Caco-2 (cell line): ENCODE measurements at regions not wholly inside any gene's neighbourhood (a gene's known extent, or its start where the extent isn't known, plus 50 kb on each side); places are given as distances from the start of the nearest gene placed in this dataset.
"Not testable (repeated sequence)": the region's sequence is repeated elsewhere in the genome, so short reads cannot be mapped to it uniquely, and the experiment has no call there.

Source experiments
- BruUV-seq: library from RNA; stranded (reverse); fragments of 400-500 nt; replicated peaks from 2 replicates; lab custom pipeline; 2021; lab: Mats Ljungman, UMichigan
- CTCF ChIA-PET: fragments of 300-600 bp; sonication (Branson Sonifier 250); formaldehyde crosslinking; loops from one replicate; lab custom pipeline; 2022; ENCODE audit warnings: antibody characterized with exemption; lab: Charles Lee
- POLR2A ChIA-PET: fragments of 300-600 bp; sonication (Branson Sonifier 250); formaldehyde crosslinking; loops from one replicate; lab custom pipeline; 2022; ENCODE audit warnings: antibody characterized with exemption; lab: Charles Lee
- DNase-seq, 2 experiments: peaks; one replicate each; pipeline versions ENCODE4 v3.0.0 to v3.0.0-alpha.2; 2020 to 2022
- H3K27me3 ChIP-seq: replicated peaks from 2 replicates; pipeline ENCODE4 v1.6.0; 2011; ENCODE audit warnings: low read length; ENCODE audit not compliant: control insufficient read depth, insufficient read depth
- H3K36me3 ChIP-seq: 2 replicates; pipeline ENCODE4 v1.5.1; 2011; ENCODE audit warnings: low read length; ENCODE audit not compliant: control insufficient read depth, insufficient read depth
- H3K4me1 ChIP-seq: fragments of 250-450 bp; sonication (Bioruptor Pico); 2 replicates; pipeline ENCODE4 v1.5.1; 2020; ENCODE audit warnings: mild to moderate bottlenecking
- H3K4me3 ChIP-seq: 2 replicates; pipeline ENCODE4 v1.5.1; 2011; ENCODE audit warnings: low read depth, mild to moderate bottlenecking, control low read depth, low read length
- H3K9me3 ChIP-seq: fragments of 250-450 bp; sonication (Bioruptor Pico); 2 replicates; pipeline ENCODE4 v1.5.1; 2020; ENCODE audit warnings: mild to moderate bottlenecking, moderate library complexity
- H3K27ac Mint-ChIP-seq: one replicate; pipeline ENCODE4 v1.8.0; 2022; ENCODE audit warnings: mixed read lengths; ENCODE audit not compliant: unreplicated experiment
- H3K27me3 Mint-ChIP-seq: one replicate; pipeline ENCODE4 v1.8.0; 2022; ENCODE audit warnings: mixed read lengths; ENCODE audit not compliant: insufficient read depth, unreplicated experiment
- H3K36me3 Mint-ChIP-seq: one replicate; pipeline ENCODE4 v1.8.0; 2022; ENCODE audit warnings: mild to moderate bottlenecking, mixed read lengths; ENCODE audit not compliant: insufficient read depth, unreplicated experiment
- H3K4me1 Mint-ChIP-seq: one replicate; pipeline ENCODE4 v1.8.0; 2022; ENCODE audit warnings: low read depth, mixed read lengths; ENCODE audit not compliant: unreplicated experiment
- H3K4me3 Mint-ChIP-seq: one replicate; pipeline ENCODE4 v1.8.0; 2022; ENCODE audit warnings: mild to moderate bottlenecking, moderate library complexity, mixed read lengths; ENCODE audit not compliant: unreplicated experiment
- H3K9me3 Mint-ChIP-seq: one replicate; pipeline ENCODE4 v1.8.0; 2022; ENCODE audit warnings: mixed read lengths; ENCODE audit not compliant: unreplicated experiment
- CTCF ChIP-seq, 2 experiments: fragments of 200-600 bp in 1 of 2; IDR thresholded peaks; 1 replicate in 1 of 2; 2 replicates in 1 of 2; pipeline versions ENCODE4 v1.5.1 to v1.8.0; 2011 to 2022; ENCODE audit warnings: antibody characterized with exemption in 1 of 2, control low read depth in 1 of 2, inconsistent platforms in 1 of 2, low read depth in 1 of 2, low read length in 1 of 2, mild to moderate bottlenecking in 1 of 2, moderate library complexity in 1 of 2; ENCODE audit not compliant: insufficient read depth in 1 of 2, severe bottlenecking in 1 of 2, unreplicated experiment in 1 of 2
- intact Hi-C: fragments of 100-400 bp; cut with micrococcal nuclease; formaldehyde crosslinking; loops from one replicate; pipeline ENCODE4 v1.10.0; 2022; ENCODE audit not compliant: unreplicated experiment

GRCh38 chr2:238512247-238512867, 85.6 kb downstream of the ASB1 start:
- Mint-ChIP-seq H3K36me3 (no peaks in the 10 kb centered on the region), H3K4me3 (no peak overlapping the region), H3K27me3 (no peaks in the 10 kb centered on the region), H3K27ac (no peak overlapping the region), H3K4me1 (no peaks in the 10 kb centered on the region), H3K9me3 (peaks cover 11% of the 10 kb centered on the region)
- 0 out of 2 replicates have a peak, but pooled peaks cover 5% of the 10 kb centered on the region for H3K9me3 ChIP-seq
- H3K4me3 ChIP-seq = no peak overlapping the region
- ChIA-PET POLR2A (no interaction called here), CTCF (no interaction called here)
- BruUV-seq = no TSS peak
- intact Hi-C loops = no loop called here
- H3K27me3 ChIP-seq = no peaks in the 10 kb centered on the region
- no peaks in the 10 kb centered on the region for H3K4me1 ChIP-seq
- H3K36me3 ChIP-seq = no peaks in the 10 kb centered on the region
- no peak for TF ChIP-seq CTCF (IDR thresholded peaks at IDR 0.05; ENCODE audit: insufficient read depth in 1 of 2, low read depth in 1 of 2, low read length in 1 of 2, severe bottlenecking in 1 of 2, unreplicated experiment in 1 of 2)
- DNase-seq = no peak

- no TSS peak for BruUV-seq
- Mint-ChIP-seq H3K4me3 (no peak overlapping the region), H3K9me3 (peaks cover 11% of the 10 kb centered on the region), H3K4me1 (no peaks in the 10 kb centered on the region), H3K27me3 (no peaks in the 10 kb centered on the region), H3K27ac (no peak overlapping the region), H3K36me3 (no peaks in the 10 kb centered on the region)
- Histone ChIP-seq H3K4me3 (no peak overlapping the region), H3K4me1 (no peaks in the 10 kb centered on the region), H3K36me3 (no peaks in the 10 kb centered on the region), H3K27me3 (no peaks in the 10 kb centered on the region), H3K9me3 (0 out of 2 replicates have a peak, but pooled peaks cover 5% of the 10 kb centered on the region)
- DNase-seq = peak in 1 of 2 experiments; percentile 24
- POLR2A ChIA-PET = no interaction called here
- intact Hi-C loops = no loop called here
- CTCF ChIA-PET = no interaction called here
- TF ChIP-seq CTCF (IDR thresholded peaks at IDR 0.05; ENCODE audit: insufficient read depth in 1 of 2, low read depth in 1 of 2, low read length in 1 of 2, severe bottlenecking in 1 of 2, unreplicated experiment in 1 of 2) = peak; percentile 9 to 48
These were observed 86.6 kb downstream of the ASB1 start for GRCh38 chr2:238513346-238513745.

- POLR2A ChIA-PET = not testable (repeated sequence)
These were observed 87.3 kb downstream of the ASB1 start for GRCh38 chr2:238514024-238514423.

More at GRCh38 chr2:238514024-238514423, 87.3 kb downstream of the ASB1 start:
- H3K36me3 ChIP-seq, H3K27me3 ChIP-seq, H3K4me1 ChIP-seq, H3K4me1 Mint-ChIP-seq, H3K27me3 Mint-ChIP-seq, CTCF ChIA-PET, H3K4me3 Mint-ChIP-seq, H3K9me3 ChIP-seq, H3K27ac Mint-ChIP-seq, BruUV-seq, intact Hi-C loops, H3K4me3 ChIP-seq, DNase-seq, H3K36me3 Mint-ChIP-seq: not testable (repeated sequence)
- peaks cover 11% of the 10 kb centered on the region for H3K9me3 Mint-ChIP-seq
